ENCODE measurements at regions not wholly inside any gene's neighbourhood (a gene's known extent, or its start where the extent isn't known, plus 50 kb on each side); places are given as distances from the start of the nearest gene placed in this dataset.

- no peak for TF ChIP-seq CTCF (IDR thresholded peaks at IDR 0.05; ENCODE audit: low read depth, low read length, missing control alignments)
- in situ Hi-C loops (cut with HindIII; ENCODE audit: low pct_ligation_motif_present, low sequenced_read_pairs): no loop called here
Observed at GRCh38 chr13:111909501-111909900, 157.4 kb upstream of the SOX1 start.

GRCh38 chr13:111909971-111910671, 156.8 kb upstream of the SOX1 start:
- Histone ChIP-seq H3K36me3 (replicated peaks) (no peaks in the 10 kb centered on the region), H3K4me3 (ENCODE audit: low read depth, low read length) (no peak overlapping the region), H3K27me3 (replicated peaks) (no peaks in the 10 kb centered on the region), H3K27ac (no peak overlapping the region)
- in situ Hi-C loops (cut with HindIII; ENCODE audit: low pct_ligation_motif_present, low sequenced_read_pairs): no loop called here
- DNase-seq: no peak
- no peak for TF ChIP-seq CTCF (IDR thresholded peaks at IDR 0.05; ENCODE audit: low read depth, low read length, missing control alignments)

More at GRCh38 chr13:111909501-111909900, 157.4 kb upstream of the SOX1 start:
- no peaks in the 10 kb centered on the region for H3K27me3 ChIP-seq (replicated peaks)
- H3K4me3 ChIP-seq (ENCODE audit: low read depth, low read length): no peak overlapping the region
- DNase-seq: no peak
- no peak overlapping the region for H3K27ac ChIP-seq
- H3K36me3 ChIP-seq (replicated peaks): no peaks in the 10 kb centered on the region

GRCh38 chr13:111911121-111911720, 155.7 kb upstream of the SOX1 start:
- Histone ChIP-seq H3K27ac (no peak overlapping the region), H3K27me3 (replicated peaks) (no peaks in the 10 kb centered on the region), H3K4me3 (ENCODE audit: low read depth, low read length) (no peak overlapping the region), H3K36me3 (replicated peaks) (no peaks in the 10 kb centered on the region)
- in situ Hi-C loops (cut with HindIII; ENCODE audit: low pct_ligation_motif_present, low sequenced_read_pairs): no loop called here
- no peak for TF ChIP-seq CTCF (IDR thresholded peaks at IDR 0.05; ENCODE audit: low read depth, low read length, missing control alignments)
- no peak for DNase-seq

- no peak for DNase-seq
Observed at GRCh38 chr13:111911754-111912452, 155.0 kb upstream of the SOX1 start.

GRCh38 chr13:111912453-111912866, 154.5 kb upstream of the SOX1 start:
- in situ Hi-C loops (cut with HindIII; ENCODE audit: low pct_ligation_motif_present, low sequenced_read_pairs): no loop called here

More at GRCh38 chr13:111911754-111912452, 155.0 kb upstream of the SOX1 start:
- Histone ChIP-seq H3K27ac (no peak overlapping the region), H3K27me3 (replicated peaks) (no peaks in the 10 kb centered on the region), H3K36me3 (replicated peaks) (no peaks in the 10 kb centered on the region), H3K4me3 (ENCODE audit: low read depth, low read length) (no peak overlapping the region)
- TF ChIP-seq CTCF (IDR thresholded peaks at IDR 0.05; ENCODE audit: low read depth, low read length, missing control alignments): no peak
- in situ Hi-C loops (cut with HindIII; ENCODE audit: low pct_ligation_motif_present, low sequenced_read_pairs): no loop called here

More at GRCh38 chr13:111912453-111912866, 154.5 kb upstream of the SOX1 start:
- TF ChIP-seq CTCF (IDR thresholded peaks at IDR 0.05; ENCODE audit: low read depth, low read length, missing control alignments): no peak
- no peak overlapping the region for H3K27ac ChIP-seq
- H3K36me3 ChIP-seq (replicated peaks): no peaks in the 10 kb centered on the region
- no peak overlapping the region for H3K4me3 ChIP-seq (ENCODE audit: low read depth, low read length)
- no peaks in the 10 kb centered on the region for H3K27me3 ChIP-seq (replicated peaks)
- no peak for DNase-seq
